ENCODE measurements at regions not wholly inside any gene's neighbourhood (a gene's known extent, or its start where the extent isn't known, plus 50 kb on each side); places are given as distances from the start of the nearest gene placed in this dataset.

- DNase-seq (ENCODE audit: extremely low read depth, low read depth): no peak
- no peak for TF ChIP-seq CTCF (IDR thresholded peaks at IDR 0.05; ENCODE audit: low read depth, low read length)
These were observed 344.7 kb upstream of the RGMB start for GRCh38 chr5:98428806-98429205.

GRCh38 chr5:98432378-98432777 lies 341.1 kb upstream of the RGMB start:
- no peak for TF ChIP-seq CTCF (IDR thresholded peaks at IDR 0.05; ENCODE audit: low read depth, low read length)

GRCh38 chr5:98433022-98433421 lies 340.4 kb upstream of the RGMB start:
- no peak for TF ChIP-seq CTCF (IDR thresholded peaks at IDR 0.05; ENCODE audit: low read depth, low read length)
- DNase-seq (ENCODE audit: extremely low read depth, low read depth): no peak

More at GRCh38 chr5:98432378-98432777, 341.1 kb upstream of the RGMB start:
- DNase-seq (ENCODE audit: extremely low read depth, low read depth): no peak

GRCh38 chr5:98433673-98434072 lies 339.8 kb upstream of the RGMB start:
- no peak for TF ChIP-seq CTCF (IDR thresholded peaks at IDR 0.05; ENCODE audit: low read depth, low read length)
- DNase-seq (ENCODE audit: extremely low read depth, low read depth): no peak

- no peak for TF ChIP-seq CTCF (IDR thresholded peaks at IDR 0.05; ENCODE audit: low read depth, low read length)
- no peak for DNase-seq (ENCODE audit: extremely low read depth, low read depth)
These were observed 336.8 kb upstream of the RGMB start for GRCh38 chr5:98436667-98437066.

GRCh38 chr5:98442448-98442847 lies 331.0 kb upstream of the RGMB start:
- DNase-seq (ENCODE audit: extremely low read depth, low read depth): no peak
- no peak for TF ChIP-seq CTCF (IDR thresholded peaks at IDR 0.05; ENCODE audit: low read depth, low read length)

- no peak for DNase-seq (ENCODE audit: extremely low read depth, low read depth)
- no peak for TF ChIP-seq CTCF (IDR thresholded peaks at IDR 0.05; ENCODE audit: low read depth, low read length)
These were observed 329.6 kb upstream of the RGMB start for GRCh38 chr5:98443881-98444280.

All from AG09319 (cell line).